LNCAP (cell line): ENCODE measurements at regions not wholly inside any gene's neighbourhood (a gene's known extent, or its start where the extent isn't known, plus 50 kb on each side); places are given as distances from the start of the nearest gene placed in this dataset.

ENCODE experiments used
- CTCF ChIP-seq: fragments of 450-650 bp; IDR thresholded peaks from 2 replicates; pipeline ENCODE4 v1.5.1; 2017; ENCODE audit warnings: mild to moderate bottlenecking

GRCh38 chr1:213868482-213868881, 119.3 kb upstream of the PROX1 start:
- TF ChIP-seq CTCF: no peak

GRCh38 chr1:213871179-213871578, 116.6 kb upstream of the PROX1 start:
- no peak for TF ChIP-seq CTCF

GRCh38 chr1:213874789-213875188, 113.0 kb upstream of the PROX1 start:
- no peak for TF ChIP-seq CTCF

- no peak for TF ChIP-seq CTCF
Measured at GRCh38 chr1:213876531-213876930, 111.2 kb upstream of the PROX1 start.

GRCh38 chr1:213883618-213884017, 104.2 kb upstream of the PROX1 start:
- no peak for TF ChIP-seq CTCF

- TF ChIP-seq CTCF: no peak
Measured at GRCh38 chr1:213884402-213884801, 103.4 kb upstream of the PROX1 start.

- TF ChIP-seq CTCF: no peak
Measured at GRCh38 chr1:213884942-213885341, 102.8 kb upstream of the PROX1 start.

- TF ChIP-seq CTCF: no peak
Measured at GRCh38 chr1:213887842-213888241, 99.9 kb upstream of the PROX1 start.
